Nephron (organoid): ENCODE measurements at regions not wholly inside any gene's neighbourhood (a gene's known extent, or its start where the extent isn't known, plus 50 kb on each side); places are given as distances from the start of the nearest gene placed in this dataset.
"Not testable (repeated sequence)": the region's sequence is repeated elsewhere in the genome, so short reads cannot be mapped to it uniquely, and the experiment has no call there.

Experiments
- H3K27ac Mint-ChIP-seq, 3 experiments: 2 replicates each; pipeline ENCODE4 v1.8.0; 2020; ENCODE audit warnings: mixed read lengths in 3 of 3, mild to moderate bottlenecking in 2 of 3, moderate library complexity in 1 of 3
- H3K27me3 Mint-ChIP-seq: 2 replicates; pipeline ENCODE4 v1.8.0; 2021; ENCODE audit warnings: low read depth, mild to moderate bottlenecking, moderate library complexity, mixed read lengths
- H3K36me3 Mint-ChIP-seq: 2 replicates; pipeline ENCODE4 v1.8.0; 2020; ENCODE audit warnings: low read depth, mixed read lengths
- H3K4me1 Mint-ChIP-seq: 2 replicates; pipeline ENCODE4 v1.8.0; 2020; ENCODE audit warnings: mixed read lengths
- H3K4me3 Mint-ChIP-seq, 3 experiments: 2 replicates each; pipeline ENCODE4 v1.8.0; 2020; ENCODE audit warnings: mild to moderate bottlenecking in 3 of 3, mixed read lengths in 3 of 3, moderate library complexity in 2 of 3
- H3K9me3 Mint-ChIP-seq: 2 replicates; pipeline ENCODE4 v1.8.0; 2020; ENCODE audit warnings: mixed read lengths
- CTCF ChIP-seq, 3 experiments: fragments of 200-600 bp; sonication (generic); IDR thresholded peaks; one replicate each; pipeline ENCODE4 v1.5.0; 2021; ENCODE audit warnings: antibody characterized with exemption in 3 of 3; ENCODE audit not compliant: unreplicated experiment in 3 of 3

- no peak overlapping the region for H3K27ac Mint-ChIP-seq
- no peak overlapping the region for H3K4me3 Mint-ChIP-seq
- H3K9me3 Mint-ChIP-seq, result peaks cover 19% of the 10 kb centered on the region
- H3K36me3 Mint-ChIP-seq, result peaks cover 7% of the 10 kb centered on the region
- peaks cover 4% of the 10 kb centered on the region for H3K27me3 Mint-ChIP-seq
- H3K4me1 Mint-ChIP-seq, result no peaks in the 10 kb centered on the region
- TF ChIP-seq CTCF (IDR thresholded peaks at IDR 0.05; ENCODE audit: unreplicated experiment in 3 of 3), result no peak
These were observed 501.3 kb upstream of the IL12A start for GRCh38 chr3:159487304-159487703.

- peaks cover 7% of the 10 kb centered on the region for H3K36me3 Mint-ChIP-seq
- peaks cover 20% of the 10 kb centered on the region for H3K9me3 Mint-ChIP-seq
These were observed 500.0 kb upstream of the IL12A start for GRCh38 chr3:159488602-159489001.

GRCh38 chr3:159497361-159497760 lies 491.3 kb upstream of the IL12A start:
- no peak overlapping the region for H3K27ac Mint-ChIP-seq
- no peaks in the 10 kb centered on the region for H3K36me3 Mint-ChIP-seq
- H3K4me1 Mint-ChIP-seq, result no peaks in the 10 kb centered on the region
- TF ChIP-seq CTCF (IDR thresholded peaks at IDR 0.05; ENCODE audit: unreplicated experiment in 3 of 3), result no peak
- H3K4me3 Mint-ChIP-seq, result no peak overlapping the region
- H3K27me3 Mint-ChIP-seq, result no peaks in the 10 kb centered on the region
- peaks cover 8% of the 10 kb centered on the region for H3K9me3 Mint-ChIP-seq

More at GRCh38 chr3:159488602-159489001, 500.0 kb upstream of the IL12A start:
- Mint-ChIP-seq H3K27me3 (peaks cover 4% of the 10 kb centered on the region), H3K4me3 (no peak overlapping the region), H3K27ac (no peak overlapping the region), H3K4me1 (no peaks in the 10 kb centered on the region)
- TF ChIP-seq CTCF (IDR thresholded peaks at IDR 0.05; ENCODE audit: unreplicated experiment in 3 of 3), result no peak

GRCh38 chr3:159499031-159499793 lies 489.4 kb upstream of the IL12A start:
- TF ChIP-seq CTCF (IDR thresholded peaks at IDR 0.05; ENCODE audit: unreplicated experiment in 3 of 3), result no peak
- Mint-ChIP-seq H3K4me1 (no peaks in the 10 kb centered on the region), H3K27me3 (no peaks in the 10 kb centered on the region), H3K36me3 (no peaks in the 10 kb centered on the region), H3K9me3 (peaks cover 1% of the 10 kb centered on the region), H3K27ac (no peak overlapping the region), H3K4me3 (no peak overlapping the region)

GRCh38 chr3:159501029-159501428 lies 487.6 kb upstream of the IL12A start:
- peaks cover 7% of the 10 kb centered on the region for H3K9me3 Mint-ChIP-seq
- no peak overlapping the region for H3K4me3 Mint-ChIP-seq
- no peak for TF ChIP-seq CTCF (IDR thresholded peaks at IDR 0.05; ENCODE audit: unreplicated experiment in 3 of 3)
- no peaks in the 10 kb centered on the region for H3K27me3 Mint-ChIP-seq
- H3K27ac Mint-ChIP-seq, result no peak overlapping the region
- H3K36me3 Mint-ChIP-seq, result no peaks in the 10 kb centered on the region
- no peaks in the 10 kb centered on the region for H3K4me1 Mint-ChIP-seq

GRCh38 chr3:159502986-159503385 lies 485.6 kb upstream of the IL12A start:
- Mint-ChIP-seq H3K4me1 (no peaks in the 10 kb centered on the region), H3K27ac (no peak overlapping the region), H3K27me3 (no peaks in the 10 kb centered on the region), H3K4me3 (no peak overlapping the region), H3K36me3 (no peaks in the 10 kb centered on the region), H3K9me3 (peaks cover 8% of the 10 kb centered on the region)
- TF ChIP-seq CTCF (IDR thresholded peaks at IDR 0.05; ENCODE audit: unreplicated experiment in 3 of 3), result no peak

- H3K4me3 Mint-ChIP-seq, H3K4me1 Mint-ChIP-seq, H3K9me3 Mint-ChIP-seq, H3K27ac Mint-ChIP-seq, H3K27me3 Mint-ChIP-seq, H3K36me3 Mint-ChIP-seq: not testable (repeated sequence)
These were observed 477.6 kb upstream of the IL12A start for GRCh38 chr3:159510988-159511387.
